ENCODE measurements at regions not wholly inside any gene's neighbourhood (a gene's known extent, or its start where the extent isn't known, plus 50 kb on each side); places are given as distances from the start of the nearest gene placed in this dataset.

DNA sequence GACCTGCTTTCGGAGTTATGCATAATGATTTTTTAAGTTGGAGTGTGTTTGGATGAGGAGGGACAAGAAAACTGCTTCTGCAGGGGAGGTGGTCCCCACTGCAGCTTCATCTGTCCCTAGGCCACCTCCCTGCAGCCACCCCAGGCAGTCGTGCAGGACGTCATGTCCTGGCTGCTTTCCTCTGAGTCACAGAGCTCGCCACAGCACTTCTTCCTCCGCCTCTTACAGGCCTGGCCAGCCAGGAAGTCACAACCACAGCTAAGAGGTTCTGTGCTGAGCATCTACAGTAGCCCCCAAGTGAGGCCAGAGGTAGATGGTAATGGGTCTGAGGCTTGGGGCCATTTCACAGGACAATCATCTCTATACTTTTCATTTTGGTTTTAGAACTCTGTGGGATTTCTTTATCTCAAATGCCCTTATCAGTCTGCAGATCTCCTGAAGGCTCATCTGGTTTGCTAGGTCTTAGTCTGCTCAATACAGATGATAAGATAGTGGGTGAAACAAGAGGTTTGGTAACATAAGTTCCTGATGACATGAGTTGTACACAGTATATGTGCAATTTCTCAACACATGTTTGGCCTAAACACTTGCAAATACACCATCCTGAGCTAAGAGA lies 106.4 kb downstream of the ARF6 start:
- no peak for DNase-seq (ENCODE audit: low read depth in 2 of 2)

GRCh38 chr14:49999826-50000379 lies 107.0 kb downstream of the ARF6 start:
- no peak for DNase-seq (ENCODE audit: low read depth in 2 of 2)

DNA sequence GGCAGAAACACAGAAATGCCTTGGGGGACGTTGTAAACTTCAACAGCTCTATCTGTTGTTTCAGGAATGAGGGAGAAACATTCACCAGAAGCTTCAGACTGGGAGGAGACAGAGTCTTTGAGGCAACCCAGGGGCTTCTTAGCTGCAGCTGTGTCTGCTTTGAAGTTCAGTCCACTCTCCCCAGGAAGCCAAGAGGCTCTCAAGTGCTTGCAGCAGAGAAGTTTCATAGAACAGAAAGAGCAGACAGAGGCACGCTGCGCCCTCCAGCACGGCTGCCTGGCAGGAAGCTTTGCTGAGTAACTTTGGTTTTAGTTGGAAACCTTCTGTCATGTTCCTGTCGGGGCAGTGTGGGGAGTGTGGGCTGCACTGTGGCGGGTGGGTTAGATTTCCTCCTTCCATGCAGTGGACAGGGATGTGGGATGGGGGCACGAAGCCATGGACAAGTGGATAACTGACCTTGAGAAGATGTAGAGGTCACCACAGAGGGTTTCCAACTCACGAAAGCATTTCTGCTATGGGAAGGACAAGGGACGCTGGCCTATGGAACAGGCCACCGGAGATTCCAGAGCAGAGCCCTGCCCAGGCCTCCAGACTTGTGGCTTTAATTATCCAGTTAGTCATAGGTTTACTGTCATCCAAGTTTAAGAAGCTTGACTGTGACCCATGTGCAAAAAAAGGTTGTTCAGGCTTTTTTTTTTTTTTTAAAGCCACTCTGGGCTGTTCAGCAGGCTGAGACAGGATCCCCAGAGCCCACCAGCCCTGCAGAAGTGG lies 107.7 kb downstream of the ARF6 start:
- peak; percentile 75 to 79 for DNase-seq (ENCODE audit: low read depth in 2 of 2)

GRCh38 chr14:50001151-50001998 lies 108.5 kb downstream of the ARF6 start:
- no peak for DNase-seq (ENCODE audit: low read depth in 2 of 2)

GRCh38 chr14:50001999-50002925 lies 109.4 kb downstream of the ARF6 start:
- DNase-seq (ENCODE audit: low read depth in 2 of 2): no peak

GRCh38 chr14:50002926-50003212 lies 110.0 kb downstream of the ARF6 start:
- DNase-seq (ENCODE audit: low read depth in 2 of 2): no peak

DNA sequence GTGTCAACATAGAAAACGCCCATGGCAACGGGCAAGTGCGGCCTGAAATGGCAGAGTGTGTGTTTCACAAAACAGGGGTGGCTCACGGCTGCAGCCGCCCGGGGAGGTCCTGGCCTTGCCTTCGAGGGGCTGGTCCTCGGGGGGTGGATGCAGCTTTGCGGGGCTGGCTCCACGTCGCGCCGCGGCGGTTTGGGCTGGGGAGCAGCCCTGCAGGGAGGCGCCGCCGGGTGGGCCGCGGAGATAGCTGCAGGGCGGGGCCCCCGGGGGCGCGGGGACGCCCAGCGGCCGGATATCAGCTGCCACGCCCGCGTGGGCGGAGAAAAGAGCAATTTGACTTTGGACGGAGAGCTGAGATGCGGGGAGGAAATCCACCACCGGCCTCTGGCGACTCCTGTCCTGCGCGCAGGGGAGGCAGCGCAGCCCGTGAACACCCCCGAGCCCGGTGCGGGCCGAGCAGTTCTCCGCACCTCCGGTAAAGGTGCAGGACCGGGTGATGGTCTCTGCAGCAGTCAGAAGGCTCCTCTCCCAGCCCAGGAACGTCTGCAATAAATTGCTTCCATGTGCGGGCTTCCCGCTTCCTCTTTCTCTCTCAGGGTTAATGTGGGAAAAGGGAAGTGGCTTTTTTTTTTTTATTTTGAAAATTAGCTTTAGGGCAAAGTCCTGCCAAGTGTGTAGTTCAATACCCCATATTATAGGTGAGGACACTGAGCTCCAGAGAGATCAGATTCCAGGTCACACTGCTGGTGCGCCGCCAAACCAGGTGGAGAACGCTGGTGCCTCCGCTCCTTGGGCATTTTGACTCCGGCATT lies 110.5 kb downstream of the ARF6 start:
- no peak for DNase-seq (ENCODE audit: low read depth in 2 of 2)

GRCh38 chr14:50006141-50006540 lies 110.2 kb downstream of the VCPKMT start:
- no peak for DNase-seq (ENCODE audit: low read depth in 2 of 2)

GRCh38 chr14:50007123-50007903 lies 109.1 kb downstream of the VCPKMT start:
- DNase-seq (ENCODE audit: low read depth in 2 of 2): no peak

GRCh38 chr14:50008562-50008961 lies 107.8 kb downstream of the VCPKMT start:
- DNase-seq (ENCODE audit: low read depth in 2 of 2): no peak

- no peak for DNase-seq (ENCODE audit: low read depth in 2 of 2)
Measured at GRCh38 chr14:50008974-50009373, 107.4 kb downstream of the VCPKMT start.

GRCh38 chr14:50010752-50011151 lies 105.6 kb downstream of the VCPKMT start:
- no peak for DNase-seq (ENCODE audit: low read depth in 2 of 2)

DNA sequence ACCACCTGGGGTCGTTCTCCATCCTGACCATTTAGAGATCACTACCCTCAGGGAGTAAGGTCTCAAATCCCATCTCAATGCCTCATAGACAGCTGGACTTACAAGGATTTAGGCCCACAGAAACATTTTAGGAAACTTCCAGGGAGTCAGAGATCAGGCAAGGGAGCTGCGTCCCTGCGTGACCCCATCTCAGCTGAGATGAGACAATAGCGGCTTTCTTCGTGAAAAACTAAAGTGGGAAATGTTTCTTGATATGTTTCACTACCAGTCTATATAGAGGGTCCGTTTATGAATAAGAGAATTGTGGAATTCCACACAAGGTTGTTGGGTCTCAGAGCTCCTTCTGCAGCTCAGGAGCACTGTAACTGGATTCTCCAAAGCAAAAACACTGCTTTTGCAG lies 105.1 kb downstream of the VCPKMT start:
- DNase-seq (ENCODE audit: low read depth in 2 of 2): no peak

GRCh38 chr14:50012644-50013043 lies 103.7 kb downstream of the VCPKMT start:
- no peak for DNase-seq (ENCODE audit: low read depth in 2 of 2)

GRCh38 chr14:50013198-50013918 lies 103.0 kb downstream of the VCPKMT start:
- no peak for DNase-seq (ENCODE audit: low read depth in 2 of 2)

GRCh38 chr14:50013934-50014333 lies 102.4 kb downstream of the VCPKMT start:
- no peak for DNase-seq (ENCODE audit: low read depth in 2 of 2)

- DNase-seq (ENCODE audit: low read depth in 2 of 2): no peak
Measured at GRCh38 chr14:50014809-50015430, 101.5 kb downstream of the VCPKMT start.

DNA sequence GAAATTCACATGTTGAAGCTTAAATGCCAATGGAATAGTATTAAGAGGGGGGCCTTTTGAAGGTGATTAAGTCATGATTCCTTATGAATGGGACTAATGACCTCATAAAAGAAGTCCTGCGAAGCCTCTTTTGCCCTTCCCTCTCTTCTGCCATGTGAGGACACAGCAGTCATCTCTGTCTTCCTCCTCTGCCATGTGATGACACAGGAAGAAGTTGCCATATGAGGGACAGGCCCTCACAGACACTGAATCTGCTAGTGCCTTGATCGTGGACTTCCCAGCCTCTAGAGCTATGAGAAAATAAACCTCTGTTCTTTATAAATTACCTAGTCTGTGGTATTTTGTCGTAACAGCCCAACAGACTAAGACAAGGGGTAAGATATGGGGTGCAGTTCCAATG lies 100.7 kb downstream of the VCPKMT start:
- DNase-seq (ENCODE audit: low read depth in 2 of 2): no peak
